Vagina (tissue), 2 donors: ENCODE measurements at regions not wholly inside any gene's neighbourhood (a gene's known extent, or its start where the extent isn't known, plus 50 kb on each side); places are given as distances from the start of the nearest gene placed in this dataset.

Experiments used
- DNase-seq, 2 donors: peaks; one replicate each; pipeline ENCODE4 v3.0.0-alpha.2; 2017; ENCODE audit errors: extremely low spot score in 2 of 2
- H3K27ac ChIP-seq: fragments of 200-600 bp; sonication (generic); one replicate; pipeline ENCODE4 v1.5.1; 2019
- H3K27me3 ChIP-seq: fragments of 200-600 bp; sonication (generic); one replicate; pipeline ENCODE4 v1.5.1; 2019
- H3K36me3 ChIP-seq, 2 donors: fragments of 200-600 bp; sonication (generic); one replicate each; pipeline ENCODE4 v1.5.1; 2017 to 2019
- H3K4me1 ChIP-seq: fragments of 200-600 bp; sonication (generic); one replicate; pipeline ENCODE4 v1.5.1; 2019
- H3K4me3 ChIP-seq, 2 donors: fragments of 200-600 bp; sonication (generic); 1 replicate in 1 of 2; 2 replicates in 1 of 2; pipeline ENCODE4 v1.5.1; 2016 to 2019
- H3K9me3 ChIP-seq: fragments of 200-600 bp; sonication (generic); one replicate; pipeline ENCODE4 v1.5.1; 2019
- CTCF ChIP-seq, 3 experiments: fragments of 450-650 bp in 2 of 3; fragments of 200-600 bp in 1 of 3; sonication (generic) in 1 of 3; IDR thresholded peaks; one replicate each; pipeline ENCODE4 v1.5.1; 2017 to 2019; ENCODE audit warnings: antibody characterized with exemption in 3 of 3, mild to moderate bottlenecking in 2 of 3, moderate library complexity in 2 of 3
- POLR2A ChIP-seq, 2 donors: fragments of 450-650 bp; IDR thresholded peaks; one replicate each; pipeline ENCODE4 v1.6.1; 2017; ENCODE audit warnings: antibody characterized with exemption in 2 of 2, mild to moderate bottlenecking in 2 of 2, moderate library complexity in 2 of 2
- POLR2AphosphoS5 ChIP-seq, 2 donors: sonication (generic); formaldehyde crosslinking; IDR thresholded peaks; one replicate each; pipeline ENCODE4 v1.9.0; 2017; ENCODE audit warnings: antibody characterized with exemption in 2 of 2, mild to moderate bottlenecking in 2 of 2, low read depth in 1 of 2; ENCODE audit not compliant: insufficient read depth in 1 of 2
- intact Hi-C: fragments of 100-400 bp; cut with DNase I; formaldehyde crosslinking; loops from one replicate; pipeline ENCODE4 v1.15.1; 2023

- intact Hi-C loops: no loop called here
- Histone ChIP-seq H3K27ac (no peak overlapping the region), H3K9me3 (no peaks in the 10 kb centered on the region), H3K27me3 (no peaks in the 10 kb centered on the region), H3K36me3 (no peaks in the 10 kb centered on the region), H3K4me3 (no peak overlapping the region), H3K4me1 (peaks cover 14% of the 10 kb centered on the region)
- DNase-seq: no peak
- TF ChIP-seq POLR2AphosphoS5 (IDR thresholded peaks at IDR 0.05; ENCODE audit: insufficient read depth in 1 of 2, low read depth in 1 of 2) (no peak), CTCF (IDR thresholded peaks at IDR 0.05) (no peak), POLR2A (IDR thresholded peaks at IDR 0.05) (no peak)
Measured at GRCh38 chr3:124602980-124603627, 127.1 kb upstream of the UMPS start.

- intact Hi-C loops: no loop called here
- H3K9me3 ChIP-seq: no peaks in the 10 kb centered on the region
- no peak for DNase-seq
- no peaks in the 10 kb centered on the region for H3K27me3 ChIP-seq
- no peaks in the 10 kb centered on the region for H3K4me1 ChIP-seq
- H3K36me3 ChIP-seq: no peaks in the 10 kb centered on the region
- H3K4me3 ChIP-seq: no peak overlapping the region
- peak in 1 of 2 donors; percentile 15 for TF ChIP-seq POLR2AphosphoS5 (IDR thresholded peaks at IDR 0.05; ENCODE audit: insufficient read depth in 1 of 2, low read depth in 1 of 2)
- no peak for TF ChIP-seq POLR2A (IDR thresholded peaks at IDR 0.05)
- no peak overlapping the region for H3K27ac ChIP-seq
Measured at GRCh38 chr3:124605781-124606579, 124.3 kb upstream of the UMPS start.

GRCh38 chr3:124607163-124607562 is 123.1 kb upstream of the UMPS start:
- no peak for TF ChIP-seq POLR2A (IDR thresholded peaks at IDR 0.05)
- TF ChIP-seq CTCF (IDR thresholded peaks at IDR 0.05): no peak
- TF ChIP-seq POLR2AphosphoS5 (IDR thresholded peaks at IDR 0.05; ENCODE audit: insufficient read depth in 1 of 2, low read depth in 1 of 2): peak in 1 of 2 donors; percentile 51
- intact Hi-C loops: no loop called here
- H3K27ac ChIP-seq: no peak overlapping the region
- no peaks in the 10 kb centered on the region for H3K27me3 ChIP-seq
- H3K4me3 ChIP-seq: no peak overlapping the region
- H3K9me3 ChIP-seq: no peaks in the 10 kb centered on the region
- no peaks in the 10 kb centered on the region for H3K4me1 ChIP-seq
- H3K36me3 ChIP-seq: no peaks in the 10 kb centered on the region
- no peak for DNase-seq

GRCh38 chr3:124609402-124609801 is 120.8 kb upstream of the UMPS start:
- TF ChIP-seq POLR2AphosphoS5 (IDR thresholded peaks at IDR 0.05; ENCODE audit: insufficient read depth in 1 of 2, low read depth in 1 of 2) (no peak), POLR2A (IDR thresholded peaks at IDR 0.05) (no peak), CTCF (IDR thresholded peaks at IDR 0.05) (no peak)
- H3K36me3 ChIP-seq: no peaks in the 10 kb centered on the region
- H3K27me3 ChIP-seq: no peaks in the 10 kb centered on the region
- intact Hi-C loops: no loop called here
- no peaks in the 10 kb centered on the region for H3K4me1 ChIP-seq
- no peak for DNase-seq
- H3K9me3 ChIP-seq: no peaks in the 10 kb centered on the region
- H3K27ac ChIP-seq: no peak overlapping the region
- no peak overlapping the region for H3K4me3 ChIP-seq

- Histone ChIP-seq H3K4me1 (no peaks in the 10 kb centered on the region), H3K27me3 (no peaks in the 10 kb centered on the region), H3K4me3 (no peak overlapping the region), H3K27ac (no peak overlapping the region), H3K36me3 (no peaks in the 10 kb centered on the region), H3K9me3 (no peaks in the 10 kb centered on the region)
- TF ChIP-seq POLR2AphosphoS5 (IDR thresholded peaks at IDR 0.05; ENCODE audit: insufficient read depth in 1 of 2, low read depth in 1 of 2): no peak
- no peak for TF ChIP-seq CTCF (IDR thresholded peaks at IDR 0.05)
- TF ChIP-seq POLR2A (IDR thresholded peaks at IDR 0.05): no peak
- intact Hi-C loops: no loop called here
- no peak for DNase-seq
Measured at GRCh38 chr3:124610130-124610529, 120.1 kb upstream of the UMPS start.
